GM21786 (cell line): ENCODE measurements at regions not wholly inside any gene's neighbourhood (a gene's known extent, or its start where the extent isn't known, plus 50 kb on each side); places are given as distances from the start of the nearest gene placed in this dataset.
"Not testable (repeated sequence)": the region's sequence is repeated elsewhere in the genome, so short reads cannot be mapped to it uniquely, and the experiment has no call there.

Experiments used
- ATAC-seq: cut with Tn5 transposase; IDR thresholded peaks from one replicate; pipeline ENCODE4 v1.9.1; 2021; ENCODE audit not compliant: unreplicated experiment

DNA sequence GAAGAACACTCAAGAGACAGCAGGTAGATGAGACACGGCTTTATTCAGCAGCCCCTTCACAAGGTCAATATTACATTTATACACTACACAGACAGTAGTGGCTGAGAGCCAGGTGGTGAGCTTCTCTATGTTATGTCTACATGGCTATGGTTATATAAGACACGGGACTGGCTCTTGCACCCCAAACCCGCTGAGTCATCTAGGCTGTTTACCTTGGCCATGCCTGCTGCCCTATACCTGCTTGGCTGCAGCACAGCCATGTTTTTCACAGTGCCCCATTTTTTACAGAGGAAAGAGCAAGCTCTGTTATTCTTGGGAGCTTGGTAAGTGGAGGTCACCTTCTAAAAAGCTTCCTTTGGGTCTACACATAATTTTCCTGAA lies 231.6 kb downstream of the IGSF11 start:
- ATAC-seq: no peak

- no peak for ATAC-seq
Measured at GRCh38 chr3:118805007-118805406, 229.6 kb downstream of the IGSF11 start.

DNA sequence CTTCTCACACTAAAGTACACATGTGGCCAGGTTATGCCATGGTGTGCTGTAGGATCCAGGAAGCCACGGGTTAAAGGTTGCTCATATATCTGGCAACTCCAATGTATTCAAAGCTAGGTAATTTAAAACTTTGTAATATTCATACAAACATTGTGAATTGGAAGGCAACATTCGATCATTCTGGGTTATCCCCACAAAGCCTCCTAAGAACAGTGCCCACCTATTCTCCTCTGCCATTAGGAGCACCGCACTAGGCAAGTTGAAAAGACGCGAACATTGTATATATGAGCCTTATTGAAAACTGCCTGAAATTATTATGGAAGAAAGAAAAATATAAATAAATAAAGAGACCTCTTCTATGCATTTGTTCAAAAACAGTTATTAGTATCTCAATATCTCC lies 228.2 kb downstream of the IGSF11 start:
- no peak for ATAC-seq

GRCh38 chr3:118807349-118807748 lies 227.3 kb downstream of the IGSF11 start:
- not testable (repeated sequence) for ATAC-seq

DNA sequence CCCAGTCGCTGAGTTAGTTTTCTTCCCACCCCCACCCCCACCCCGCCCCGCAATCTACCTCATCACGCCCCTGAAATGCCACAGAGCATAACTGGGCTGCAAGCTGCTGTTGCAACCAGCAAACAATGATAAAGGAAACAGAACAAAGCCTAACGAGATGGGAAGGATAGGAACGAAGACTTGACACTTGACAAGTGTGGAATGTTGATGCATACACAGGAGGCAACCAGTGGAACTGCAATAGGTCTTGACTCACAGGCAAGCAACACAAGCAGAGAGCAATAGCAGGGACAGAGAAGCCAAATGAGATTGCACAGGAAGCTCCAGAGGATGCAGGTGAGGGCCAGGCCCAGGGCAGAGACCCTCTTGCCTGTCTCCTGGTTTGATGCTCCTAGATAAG lies 225.9 kb downstream of the IGSF11 start:
- ATAC-seq: no peak

GRCh38 chr3:118809696-118810498 lies 224.7 kb downstream of the IGSF11 start:
- peak; percentile 35 for ATAC-seq

DNA sequence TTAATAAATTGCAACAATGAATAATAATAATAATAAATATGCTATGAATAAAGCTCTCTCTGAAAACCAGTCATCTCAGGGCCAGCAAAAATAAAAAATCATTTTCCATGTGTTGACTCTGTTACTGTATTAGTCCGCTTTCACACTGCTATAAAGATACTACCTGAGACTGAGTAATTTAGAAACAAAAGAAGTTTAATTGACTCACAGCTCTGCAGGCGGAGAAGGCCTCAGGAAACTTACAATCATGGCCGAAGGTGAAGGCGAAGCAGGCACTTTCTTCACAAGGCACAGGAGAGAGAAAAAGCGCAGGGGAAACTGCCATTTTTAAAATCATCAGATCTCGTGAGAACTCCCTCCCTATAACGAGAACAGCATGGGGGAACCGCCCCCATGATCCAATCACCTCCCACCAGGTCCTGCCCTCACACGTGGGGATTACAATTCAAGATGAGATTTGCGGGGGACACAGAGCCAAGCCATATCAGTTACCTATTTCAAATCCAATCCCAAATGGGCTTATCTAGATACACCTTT lies 224.1 kb downstream of the IGSF11 start:
- no peak for ATAC-seq

- ATAC-seq: no peak
Measured at GRCh38 chr3:118811236-118811732, 223.4 kb downstream of the IGSF11 start.

DNA sequence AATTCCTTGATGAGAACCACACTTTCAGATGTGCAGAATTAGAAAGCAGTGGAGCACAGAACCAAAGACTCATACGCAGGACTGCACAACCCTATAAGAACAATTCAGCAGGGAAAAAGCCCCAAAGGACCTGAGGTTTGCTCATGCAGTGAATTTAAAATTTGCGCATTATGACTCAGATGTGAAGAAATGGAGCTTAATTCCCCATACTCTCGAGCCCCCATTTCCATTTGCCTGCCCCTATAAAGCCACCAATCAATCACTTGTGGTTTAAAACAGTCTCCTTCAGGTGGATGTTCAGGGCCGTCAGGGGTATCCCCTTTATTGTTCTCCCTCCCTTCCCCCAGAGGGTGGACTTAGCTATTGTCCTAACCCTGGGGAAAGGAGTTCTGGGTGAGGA lies 221.2 kb downstream of the IGSF11 start:
- ATAC-seq: no peak

- ATAC-seq: peak; percentile 81
Measured at GRCh38 chr3:118817748-118818165, 216.9 kb downstream of the IGSF11 start.

- no peak for ATAC-seq
Measured at GRCh38 chr3:118818386-118818785, 216.3 kb downstream of the IGSF11 start.

DNA sequence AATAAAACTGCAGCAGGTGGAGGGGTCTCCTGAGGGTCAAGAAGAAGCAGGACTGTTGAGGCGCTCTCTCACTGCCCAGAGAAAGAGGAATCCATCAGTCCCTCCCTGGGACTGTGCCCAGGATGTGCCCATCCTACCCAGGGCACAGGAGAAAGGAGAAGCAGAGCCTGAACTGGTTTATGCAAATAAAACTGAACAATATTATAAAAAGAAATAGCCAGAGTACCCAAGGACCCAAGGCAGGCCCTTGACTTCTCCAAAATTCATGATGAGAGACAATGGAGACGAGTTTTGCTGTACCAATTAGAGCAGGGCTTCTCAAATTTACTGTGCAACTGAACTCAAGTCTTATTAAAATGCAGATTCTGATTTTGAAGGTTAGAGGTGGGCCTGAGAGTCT lies 211.0 kb downstream of the IGSF11 start:
- no peak for ATAC-seq

- ATAC-seq: no peak
Measured at GRCh38 chr3:118827446-118827845, 207.2 kb downstream of the IGSF11 start.

- ATAC-seq: no peak
Measured at GRCh38 chr3:118828351-118828750, 206.3 kb downstream of the IGSF11 start.

DNA sequence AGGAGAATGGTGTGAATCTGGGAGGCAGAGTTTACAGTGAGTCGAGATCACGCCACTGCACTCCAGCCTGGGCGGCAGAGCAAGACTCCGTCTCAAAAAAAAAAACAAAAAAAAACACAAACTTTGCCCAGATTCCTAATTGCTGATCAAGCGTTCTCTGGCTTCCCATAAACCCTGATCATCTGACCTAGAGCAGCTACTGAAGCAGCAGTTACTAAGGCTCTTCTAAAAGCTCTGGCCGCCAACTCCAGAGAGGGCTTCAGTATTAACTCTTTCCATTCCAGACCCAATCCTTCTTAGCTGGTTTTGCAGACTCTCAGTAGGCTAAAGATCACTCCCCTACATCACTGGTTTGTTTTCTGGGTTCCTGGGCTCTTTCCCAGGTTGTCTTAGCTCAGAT lies 201.6 kb downstream of the IGSF11 start:
- no peak for ATAC-seq

DNA sequence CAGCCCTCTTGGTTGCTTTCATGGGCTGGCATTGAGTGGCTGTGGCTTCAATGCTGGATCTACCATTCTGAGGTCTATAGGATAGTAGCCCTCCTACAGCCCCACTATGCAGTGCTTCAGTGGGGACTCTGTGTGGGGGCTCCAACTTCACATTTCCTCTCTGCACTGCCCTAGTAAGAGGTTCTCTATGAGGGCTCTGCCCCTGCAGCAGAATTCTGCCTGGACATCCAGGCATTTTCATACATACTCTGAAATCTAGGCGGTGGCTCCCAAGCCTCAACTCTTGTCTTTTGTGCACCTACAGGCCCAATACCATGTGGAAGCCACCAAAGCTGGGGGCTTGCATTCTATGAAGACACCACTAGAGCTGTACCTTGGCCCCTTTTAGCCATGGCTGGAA lies 195.8 kb downstream of the IGSF11 start:
- no peak for ATAC-seq

- no peak for ATAC-seq
Measured at GRCh38 chr3:118842147-118842863, 192.3 kb downstream of the IGSF11 start.

GRCh38 chr3:118846176-118846575 lies 188.5 kb downstream of the IGSF11 start:
- ATAC-seq: no peak
